Stimulated activated CD4-positive, alpha-beta T cell treated with anti-CD3 and anti-CD28 coated beads, Interleukin-1b, Interleukin-23, amount 100 ng/mL, for 4 hours (primary cell): ENCODE measurements at regions not wholly inside any gene's neighbourhood (a gene's known extent, or its start where the extent isn't known, plus 50 kb on each side); places are given as distances from the start of the nearest gene placed in this dataset.
"Not testable (repeated sequence)": the region's sequence is repeated elsewhere in the genome, so short reads cannot be mapped to it uniquely, and the experiment has no call there.

ENCODE experiments used
- DNase-seq, 2 donors: peaks; one replicate each; pipeline ENCODE4 v3.0.0-alpha.2; 2020; ENCODE audit warnings: low read depth in 2 of 2

DNA sequence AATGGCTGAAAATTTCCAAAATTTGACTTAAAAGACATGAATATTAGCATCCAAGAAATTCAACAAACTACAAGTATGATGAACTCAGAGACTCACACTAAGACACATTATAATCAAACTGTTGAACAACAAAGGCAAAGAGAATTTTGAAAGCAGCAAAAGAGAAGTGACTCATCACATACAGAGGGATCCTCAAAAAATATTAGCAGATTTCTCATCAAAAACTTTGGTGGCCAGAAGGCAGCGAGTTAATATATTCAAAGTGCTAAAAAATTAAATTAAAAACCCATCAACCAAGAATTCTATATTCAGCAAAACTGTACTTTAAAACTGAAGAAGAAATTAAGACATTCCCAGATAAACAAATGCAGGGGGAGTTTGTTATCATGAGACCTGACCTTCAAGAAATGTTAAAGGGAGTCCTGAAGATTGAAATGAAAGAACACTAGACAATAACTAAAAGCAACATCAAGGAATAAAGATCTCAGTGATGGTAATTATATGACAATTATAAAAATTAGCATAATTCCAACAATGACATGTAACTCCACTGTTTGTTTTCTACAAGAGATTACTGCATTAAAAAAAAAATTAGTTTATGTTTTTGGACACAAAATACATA lies 150.0 kb downstream of the RNASET2 start:
- DNase-seq, result no peak

DNA sequence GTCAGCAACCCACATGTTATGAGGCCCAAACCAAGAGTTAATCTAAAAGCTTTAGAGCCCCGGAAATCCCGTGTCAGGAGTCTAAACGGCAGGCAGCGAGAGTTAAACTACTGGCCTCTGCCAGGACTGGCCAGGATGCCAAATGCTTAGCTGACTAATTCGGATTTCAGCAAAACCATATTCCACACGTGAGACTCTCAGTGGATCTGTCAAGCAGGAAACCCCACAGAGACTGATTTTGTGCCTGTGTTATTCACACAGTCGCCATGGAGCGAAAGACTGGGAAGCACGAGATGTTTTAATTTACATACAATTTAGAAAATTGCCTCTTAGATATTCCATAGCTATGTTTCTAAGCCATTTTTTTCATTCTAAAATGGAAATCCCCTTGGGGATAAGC lies 152.9 kb downstream of the RNASET2 start:
- no peak for DNase-seq

DNA sequence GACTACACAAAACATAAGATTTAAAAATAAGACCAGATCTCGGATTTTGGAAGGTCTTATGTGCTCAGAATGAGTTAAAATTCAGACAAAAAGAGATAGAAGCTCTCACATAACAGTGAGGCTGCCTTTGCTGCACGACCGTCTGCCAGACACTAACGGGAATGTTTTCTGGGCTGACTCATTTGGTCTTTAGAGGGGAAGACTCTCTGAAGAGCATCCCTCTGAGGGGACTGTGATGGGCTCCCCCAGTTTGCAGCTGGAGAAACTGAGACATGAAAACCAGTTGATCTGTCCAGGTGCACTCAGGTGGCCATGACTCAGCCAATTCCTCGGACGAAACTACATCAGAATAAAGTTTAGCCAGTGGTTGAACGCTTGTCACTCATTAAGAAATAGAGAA lies 153.9 kb downstream of the RNASET2 start:
- no peak for DNase-seq

DNA sequence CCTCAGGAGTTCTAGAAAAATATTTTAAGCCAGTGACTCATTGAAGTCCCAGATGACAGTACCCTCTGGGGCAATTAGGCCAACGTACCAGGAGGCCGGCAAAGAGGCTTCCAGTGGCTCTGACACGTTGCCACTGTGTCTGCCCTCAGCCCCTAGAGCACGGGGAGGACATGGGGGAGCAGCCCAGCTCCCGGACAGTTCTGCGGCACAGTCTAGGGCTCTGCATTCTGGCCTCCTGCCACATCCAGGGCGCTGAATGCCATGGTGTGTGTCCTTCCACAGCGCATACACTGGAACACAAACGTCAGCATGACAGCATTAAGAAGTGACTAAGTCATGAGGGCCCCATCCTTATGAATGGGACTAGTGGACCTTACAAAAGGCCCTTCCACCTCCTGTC lies 156.2 kb downstream of the RNASET2 start:
- no peak for DNase-seq

DNA sequence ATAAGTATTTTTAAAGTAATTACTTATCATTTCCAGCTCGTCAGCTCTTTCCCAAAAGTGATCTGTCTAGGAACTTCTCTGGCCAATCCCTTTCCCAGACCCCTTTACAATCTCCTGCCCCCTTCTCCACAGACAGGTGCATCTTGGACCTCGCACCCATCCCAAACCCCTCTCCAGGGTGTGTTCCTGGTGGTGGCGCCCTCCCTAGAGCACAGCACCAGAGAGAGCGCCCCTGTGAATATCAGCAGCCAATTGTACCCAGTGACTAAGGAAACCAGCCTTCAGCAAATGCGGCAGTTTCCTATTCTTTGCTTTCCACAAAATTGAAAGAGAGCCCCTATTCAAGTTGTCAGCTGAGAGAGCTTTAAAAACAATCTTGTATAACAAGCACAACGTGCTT lies 157.7 kb downstream of the RNASET2 start:
- DNase-seq, result no peak

DNA sequence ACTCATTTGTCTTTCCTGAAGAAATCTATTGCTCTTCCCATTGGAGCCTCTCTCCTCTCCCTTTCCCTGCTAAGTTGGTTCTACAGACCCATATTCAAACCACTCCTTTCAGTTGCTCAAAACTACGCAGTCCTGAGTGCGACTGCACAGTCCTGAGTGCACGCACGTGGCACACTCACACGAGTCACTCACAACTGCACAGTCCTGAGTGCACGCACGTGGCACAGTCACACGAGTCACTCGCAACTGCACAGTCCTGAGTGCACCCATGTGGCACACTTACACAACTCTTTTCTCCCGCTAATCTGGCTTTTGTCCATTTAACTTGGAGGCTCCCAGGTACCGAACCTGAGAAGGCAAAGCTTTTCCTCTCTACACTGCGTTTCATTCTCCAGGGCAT lies 159.7 kb downstream of the RNASET2 start:
- no peak for DNase-seq

DNA sequence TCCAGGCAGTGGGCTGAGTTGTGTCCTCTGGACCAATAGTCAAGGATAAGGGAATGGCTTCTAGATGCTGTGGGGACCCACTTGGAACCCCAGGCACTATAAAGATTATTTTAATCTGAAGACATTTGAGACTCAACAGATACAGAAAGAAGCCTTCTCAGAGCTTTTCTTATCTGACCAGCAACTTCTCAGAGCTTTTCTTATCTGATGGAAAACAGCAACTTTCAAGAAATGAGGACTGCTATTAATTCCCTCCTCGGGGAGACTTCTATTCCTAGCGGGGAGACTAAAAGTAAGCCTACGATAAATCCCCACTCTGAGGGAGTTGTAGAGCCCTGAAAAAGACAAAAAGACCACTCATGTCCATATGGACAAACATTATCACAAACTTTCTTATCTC lies 160.5 kb downstream of the RNASET2 start:
- no peak for DNase-seq

DNA sequence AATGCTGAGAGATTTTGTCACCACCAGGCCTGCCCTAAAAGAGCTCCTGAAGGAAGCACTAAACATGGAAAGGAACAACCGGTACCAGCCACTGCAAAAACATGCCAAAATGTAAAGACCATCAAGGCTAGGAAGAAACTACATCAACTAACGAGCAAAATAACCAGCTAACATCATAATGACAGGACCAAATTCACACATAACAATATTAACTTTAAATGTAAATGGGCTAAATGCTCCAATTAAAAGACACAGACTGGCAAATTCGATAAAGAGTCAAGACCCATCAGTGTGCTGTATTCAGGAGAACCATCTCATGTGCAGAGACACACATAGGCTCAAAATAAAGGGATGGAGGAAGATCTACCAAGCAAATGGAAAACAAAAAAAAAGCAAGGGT lies 163.8 kb upstream of the RPS6KA2 start:
- DNase-seq, result not testable (repeated sequence)

DNA sequence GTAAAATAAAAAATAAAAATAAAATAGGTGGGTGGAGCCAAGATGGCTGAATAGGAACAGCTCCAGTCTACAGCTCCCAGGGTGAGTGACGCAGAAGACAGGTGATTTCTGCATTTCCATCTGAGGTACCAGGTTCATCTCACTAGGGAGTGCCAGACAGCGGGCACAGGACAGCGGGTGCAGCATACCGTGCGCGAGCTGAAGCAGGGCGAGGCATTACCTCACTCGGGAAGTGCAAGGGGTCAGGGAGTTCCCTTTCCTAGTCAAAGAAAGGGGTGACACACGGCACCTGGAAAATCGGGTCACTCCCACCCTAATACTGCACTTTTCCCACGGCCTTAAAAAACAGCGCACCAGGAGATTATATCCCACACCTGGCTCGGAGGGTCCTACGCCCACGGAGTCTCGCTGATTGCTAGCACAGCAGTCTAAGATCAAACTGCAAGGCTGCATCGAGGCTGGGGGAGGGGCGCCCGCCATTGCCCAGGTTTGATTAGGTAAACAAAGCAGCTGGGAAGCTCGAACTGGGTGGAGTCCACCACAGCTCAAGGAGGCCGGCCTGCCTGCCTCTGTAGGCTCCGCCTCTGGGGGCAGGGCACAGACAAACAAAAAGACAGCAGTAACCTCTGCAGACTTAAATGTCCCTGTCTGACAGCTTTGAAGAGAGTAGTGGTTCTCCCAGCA lies 161.9 kb upstream of the RPS6KA2 start:
- DNase-seq, result not testable (repeated sequence)

DNA sequence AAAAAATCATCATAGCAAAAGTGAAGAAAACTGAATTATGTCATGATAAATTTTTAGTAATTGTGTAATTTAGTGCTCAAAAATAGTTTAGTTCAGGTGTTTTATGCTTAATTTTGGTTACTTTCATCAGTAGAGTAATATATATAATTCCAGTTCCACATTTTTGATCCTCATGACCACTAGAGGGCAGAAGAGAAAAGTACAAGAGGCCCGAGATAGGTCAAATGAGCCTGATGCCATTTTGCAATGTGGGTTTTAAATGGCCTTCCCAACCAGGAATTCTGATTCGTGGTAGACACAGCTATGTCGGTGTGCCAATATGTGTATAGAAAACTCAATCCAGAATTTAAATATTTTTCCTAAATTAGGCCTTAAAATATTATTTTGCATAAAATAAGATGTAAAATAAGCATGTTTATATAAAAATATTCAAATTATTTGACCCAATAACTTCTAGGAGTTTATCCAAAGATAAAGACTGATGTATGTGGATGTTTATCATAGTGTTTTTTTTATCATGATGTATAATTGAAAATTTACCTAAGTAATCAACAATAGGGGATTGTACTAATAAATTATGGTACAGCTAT lies 159.7 kb upstream of the RPS6KA2 start:
- DNase-seq, result peak in 1 of 2 donors; percentile 33

DNA sequence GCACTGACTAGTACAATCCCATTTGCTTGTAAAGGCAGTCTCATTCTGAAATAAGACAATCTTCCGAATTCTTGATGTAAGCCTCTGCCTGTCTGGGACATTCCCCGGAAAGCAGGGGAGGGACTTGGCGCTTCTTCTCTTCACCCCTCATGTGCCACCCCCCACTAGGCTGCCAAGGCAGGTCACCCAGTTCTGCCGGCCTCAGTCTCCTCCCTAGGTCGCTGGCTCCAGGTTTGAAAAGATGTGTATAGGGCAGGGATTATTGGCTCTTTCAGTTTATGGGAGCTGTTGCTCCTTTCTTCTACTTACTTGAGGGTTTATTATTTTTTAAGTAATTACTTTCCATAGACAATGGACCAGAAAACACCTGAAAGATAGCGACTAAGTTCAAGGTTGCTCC lies 158.1 kb upstream of the RPS6KA2 start:
- DNase-seq, result no peak

DNA sequence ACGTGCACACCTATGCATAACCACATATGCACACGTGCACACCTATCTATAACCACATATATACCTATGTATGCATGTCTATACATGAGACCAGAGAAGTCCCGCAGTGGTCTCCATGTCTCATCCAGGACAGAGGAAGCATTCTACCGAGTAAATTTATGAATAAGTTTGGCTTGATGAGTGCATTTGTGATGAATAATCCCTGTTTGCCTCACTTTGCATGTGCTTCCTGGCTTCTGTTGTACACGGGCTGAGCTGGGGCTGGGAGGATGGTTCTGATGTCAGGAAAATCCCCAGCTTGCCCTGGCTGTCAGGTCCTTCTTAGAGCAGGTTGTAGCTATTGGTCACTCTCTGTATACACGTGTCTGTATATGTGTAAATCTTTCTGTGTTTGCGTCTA lies 157.6 kb upstream of the RPS6KA2 start:
- no peak for DNase-seq

DNA sequence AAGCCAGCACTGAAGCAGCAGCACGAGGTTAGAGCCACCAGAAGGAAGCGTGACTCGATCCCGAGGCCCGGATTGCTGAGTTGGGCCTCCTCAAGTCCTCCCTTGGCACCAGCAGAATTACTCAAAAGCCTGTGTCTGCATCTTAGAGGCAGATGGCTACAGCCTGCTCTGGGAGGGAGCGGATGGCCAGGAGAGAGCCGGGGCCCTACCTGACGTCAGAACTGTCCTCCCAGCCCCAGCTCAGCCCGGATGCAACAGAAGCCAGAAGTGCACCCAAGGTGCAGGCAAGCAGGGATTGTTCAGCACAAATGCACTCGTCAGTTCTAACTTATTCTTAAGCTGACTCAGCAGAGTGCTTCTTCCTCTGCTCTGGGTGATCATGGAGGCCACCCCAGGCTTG lies 155.5 kb upstream of the RPS6KA2 start:
- DNase-seq, result no peak

DNA sequence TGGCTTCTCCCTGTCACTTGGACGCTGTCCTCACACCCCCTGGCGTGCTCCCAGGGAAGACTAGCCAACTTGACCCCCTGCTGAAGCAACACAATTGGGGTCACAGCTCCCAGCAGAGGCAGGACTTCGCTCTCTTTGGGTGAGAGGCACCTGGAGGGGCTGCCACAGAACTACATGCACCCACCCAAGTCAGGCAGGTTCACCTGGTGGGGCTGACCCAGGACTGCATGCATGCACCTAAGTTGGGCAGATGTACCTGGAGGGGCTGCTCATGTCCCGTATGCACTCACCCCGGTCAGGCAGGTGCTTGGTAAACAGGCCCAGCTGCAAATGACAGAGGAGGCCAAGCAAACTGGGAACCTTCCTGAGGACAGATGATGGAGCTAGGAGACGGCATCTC lies 154.3 kb upstream of the RPS6KA2 start:
- no peak for DNase-seq

DNA sequence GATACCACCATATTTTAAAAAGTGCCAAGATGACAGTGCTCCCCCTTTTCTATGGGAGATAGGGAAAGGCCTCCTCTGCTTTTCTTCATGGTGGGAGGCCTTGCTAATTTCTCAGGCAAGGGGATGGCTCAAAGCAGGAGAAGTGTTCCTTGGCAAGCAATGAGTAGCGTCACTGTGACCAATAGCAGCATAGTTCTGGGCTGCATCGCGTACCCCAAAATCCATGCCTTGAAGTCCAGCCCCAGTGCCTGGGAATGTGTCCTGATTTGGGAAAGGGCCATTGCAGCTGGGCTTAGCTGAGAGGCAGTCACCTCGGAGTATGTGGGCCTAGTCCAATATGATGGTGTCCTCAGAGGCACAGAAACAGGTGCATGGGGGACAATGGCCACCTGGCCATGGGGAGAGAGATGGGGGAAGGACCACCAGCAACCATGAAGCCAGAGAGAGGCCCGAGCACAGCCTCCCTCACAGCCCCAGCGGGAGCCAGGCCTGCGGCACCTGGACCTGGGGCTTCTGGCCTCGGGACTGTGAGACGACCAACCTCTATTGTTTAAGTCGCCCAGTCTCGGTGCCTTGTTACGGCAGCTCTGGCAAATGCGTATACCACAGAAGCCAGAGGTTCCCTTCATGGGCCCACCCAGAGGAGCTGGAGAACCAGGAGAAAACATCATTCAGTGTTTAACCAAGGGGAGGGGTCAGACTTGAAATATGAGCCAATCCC lies 153.1 kb upstream of the RPS6KA2 start:
- DNase-seq, result no peak

DNA sequence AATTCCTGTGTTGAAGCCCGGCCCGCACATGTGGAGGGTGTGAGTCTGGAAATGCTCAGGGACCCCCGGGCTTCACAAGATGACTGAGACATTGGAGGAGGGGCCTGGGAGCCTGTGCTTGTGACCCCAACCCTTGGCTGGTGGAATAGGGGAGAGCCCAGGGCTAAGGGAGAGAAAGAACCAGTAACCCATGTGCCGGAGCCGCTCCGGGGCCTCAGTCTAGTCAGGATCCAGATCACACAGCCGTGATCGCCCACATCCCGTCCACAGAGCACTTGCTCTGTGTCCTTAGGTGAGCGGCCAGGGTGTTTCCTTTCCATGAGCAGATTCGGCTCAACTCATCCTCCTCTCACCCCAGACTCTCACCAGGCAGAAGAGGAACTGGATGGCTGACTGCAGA lies 152.3 kb upstream of the RPS6KA2 start:
- DNase-seq, result no peak

DNA sequence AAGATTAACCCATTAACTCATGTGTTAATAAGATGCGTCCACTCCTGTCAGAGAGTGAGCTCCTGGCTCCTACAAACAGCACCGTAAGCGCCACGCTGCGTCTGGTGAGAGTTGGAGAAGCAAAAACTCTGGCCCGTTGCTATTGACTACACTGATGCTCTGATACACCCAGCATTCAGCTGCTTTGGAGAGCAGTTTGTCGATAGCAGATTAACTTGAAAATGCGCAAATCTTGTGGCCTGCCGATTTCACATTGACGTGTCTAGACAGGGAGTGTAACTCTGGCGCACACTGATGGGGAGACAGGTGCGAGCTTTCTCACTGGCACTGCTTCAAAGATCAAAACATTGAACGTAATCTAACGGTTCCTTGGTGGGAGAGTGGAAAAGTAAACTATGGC lies 151.7 kb upstream of the RPS6KA2 start:
- no peak for DNase-seq

DNA sequence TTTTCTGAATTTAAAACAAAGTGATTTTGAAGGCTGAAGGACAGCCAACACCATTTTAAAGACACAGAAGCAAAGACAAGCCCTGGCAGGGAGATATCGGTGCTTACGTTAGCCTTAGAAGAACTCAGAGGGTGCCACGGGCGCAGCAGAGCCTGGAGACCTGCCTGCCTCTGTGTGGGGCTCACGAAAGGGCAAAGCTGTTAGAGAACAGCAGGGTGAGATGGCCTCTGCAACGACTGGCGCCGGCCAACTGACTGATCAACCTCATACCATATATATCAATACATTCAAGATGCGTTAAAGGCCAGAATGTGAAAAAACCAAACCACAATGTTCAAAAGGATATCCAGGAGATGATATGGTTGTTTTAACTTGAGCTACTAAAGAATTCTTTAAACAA lies 151.0 kb upstream of the RPS6KA2 start:
- DNase-seq, result no peak

DNA sequence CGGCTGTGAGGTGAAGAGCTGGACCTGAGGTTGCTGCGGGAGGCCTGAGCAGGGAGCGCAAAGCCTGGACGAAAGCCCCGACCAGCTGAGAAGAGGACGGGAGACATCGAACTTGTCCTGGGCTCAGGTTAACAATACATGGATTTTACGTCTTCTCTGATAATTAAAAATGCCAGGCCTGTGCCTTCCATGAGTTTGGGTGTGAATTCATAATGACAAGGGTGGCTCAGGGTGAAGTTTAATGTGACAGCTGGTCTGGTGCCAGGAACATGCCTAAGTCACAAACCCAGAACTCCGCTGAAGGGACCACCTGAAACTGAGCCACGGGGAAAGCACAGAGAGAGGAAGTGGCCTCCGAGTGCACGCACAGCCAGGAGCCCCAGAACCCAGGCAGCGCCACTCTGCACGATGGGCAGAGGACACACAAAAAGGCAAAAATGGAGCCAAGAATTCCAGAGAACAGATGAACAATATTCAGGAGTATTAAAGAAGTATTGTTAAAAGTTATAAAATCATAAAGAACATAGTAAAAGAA lies 150.1 kb upstream of the RPS6KA2 start:
- DNase-seq, result no peak

DNA sequence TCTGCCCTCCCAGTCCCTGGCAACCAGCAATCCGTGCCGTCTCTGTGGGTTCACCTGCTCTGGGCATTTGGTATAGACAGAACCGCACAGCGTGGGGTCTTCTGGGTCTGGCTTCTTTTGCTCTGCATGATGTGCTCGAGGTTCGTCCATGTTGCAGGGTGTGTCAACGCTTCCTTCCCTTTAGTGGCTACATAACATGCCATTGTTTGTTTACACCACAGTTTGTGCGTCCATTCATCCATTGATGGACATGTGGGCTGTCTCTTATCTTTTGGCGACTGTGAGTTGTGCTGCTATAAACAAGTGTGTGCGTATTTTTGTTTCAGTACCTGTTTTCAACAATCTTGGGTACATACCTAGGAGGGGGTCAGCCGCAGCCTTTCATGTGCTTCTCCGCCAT lies 149.5 kb upstream of the RPS6KA2 start:
- DNase-seq, result no peak

DNA sequence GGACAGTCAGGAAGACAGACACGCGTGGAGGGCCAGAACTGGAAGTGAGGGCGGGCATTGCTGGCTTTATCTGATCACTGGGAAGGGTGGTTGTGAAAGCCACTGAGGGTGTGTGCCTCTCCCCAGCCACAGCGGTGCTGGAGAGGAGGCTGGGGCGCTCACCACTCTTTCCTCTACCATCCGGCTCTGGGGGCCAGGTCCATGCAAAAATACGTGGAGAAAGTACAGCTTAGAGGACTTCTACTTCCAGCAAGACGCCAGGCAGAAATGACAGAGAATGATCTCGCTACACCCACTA lies 148.8 kb upstream of the RPS6KA2 start:
- DNase-seq, result no peak

DNA sequence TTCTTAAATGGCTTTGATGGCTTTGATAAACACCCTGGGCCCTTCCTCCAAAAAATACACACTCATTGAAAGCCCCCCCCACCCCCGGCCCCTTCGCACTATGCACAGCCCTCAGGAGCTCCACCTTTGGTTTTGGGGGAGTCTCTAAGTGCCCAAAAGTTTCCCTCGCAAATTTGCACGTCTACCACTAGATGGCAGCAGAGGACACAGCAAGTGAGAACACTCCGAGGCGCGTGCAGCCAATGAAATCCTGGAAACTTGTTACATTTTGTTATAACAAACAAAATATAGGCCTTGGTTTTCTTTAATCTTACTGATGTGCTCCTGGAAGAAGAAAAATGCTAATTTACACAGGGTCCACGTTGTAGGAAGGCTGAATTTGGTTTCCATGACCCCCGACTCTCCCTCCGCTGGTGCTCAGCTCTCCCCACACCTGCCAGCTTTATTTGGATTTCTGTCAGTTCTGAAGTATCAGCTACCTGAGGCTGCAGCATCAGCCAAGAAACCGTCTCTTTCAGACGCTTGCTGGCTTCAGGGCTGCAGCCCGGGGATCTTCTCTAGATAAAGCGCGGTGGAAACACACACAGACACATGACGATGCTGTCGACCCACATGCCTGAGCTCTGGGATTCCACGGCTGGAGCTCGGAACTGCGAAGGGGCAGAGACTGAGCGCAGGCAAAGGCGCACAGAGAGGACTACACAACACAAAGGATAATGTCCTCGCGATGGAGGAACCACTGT lies 148.3 kb upstream of the RPS6KA2 start:
- peak; percentile 29 to 52 for DNase-seq
